RWPE2 (cell line): ENCODE measurements at regions not wholly inside any gene's neighbourhood (a gene's known extent, or its start where the extent isn't known, plus 50 kb on each side); places are given as distances from the start of the nearest gene placed in this dataset.
"Not testable (repeated sequence)": the region's sequence is repeated elsewhere in the genome, so short reads cannot be mapped to it uniquely, and the experiment has no call there.

ENCODE experiments used
- ATAC-seq: fragments of 200-7000 bp; cut with Tn5 transposase; 3 replicates; pipeline ENCODE4 v1.9.1; 2021; ENCODE audit warnings: low read depth
- DNase-seq: peaks from one replicate; pipeline ENCODE4 v3.0.0-alpha.2; 2020; ENCODE audit warnings: low spot score
- H3K27ac ChIP-seq: fragments of 450-650 bp; 2 replicates; pipeline ENCODE4 v1.5.1; 2017; ENCODE audit warnings: mild to moderate bottlenecking; ENCODE audit not compliant: poor library complexity, severe bottlenecking
- H3K27me3 ChIP-seq: fragments of 250-450 bp; sonication (Bioruptor Pico); 2 replicates; pipeline ENCODE4 v1.5.1; 2021; ENCODE audit warnings: mild to moderate bottlenecking, moderate library complexity; ENCODE audit not compliant: insufficient read depth, poor library complexity, severe bottlenecking
- H3K36me3 ChIP-seq: fragments of 250-450 bp; sonication (Bioruptor Pico); 2 replicates; pipeline ENCODE4 v1.5.1; 2020; ENCODE audit warnings: low read depth, mild to moderate bottlenecking, moderate library complexity
- H3K4me1 ChIP-seq: fragments of 250-450 bp; sonication (Bioruptor Pico); 2 replicates; pipeline ENCODE4 v1.5.1; 2021; ENCODE audit warnings: mild to moderate bottlenecking, moderate library complexity; ENCODE audit not compliant: insufficient read depth, poor library complexity, severe bottlenecking
- H3K4me3 ChIP-seq: fragments of 250-450 bp; sonication (Bioruptor Pico); 2 replicates; pipeline ENCODE4 v1.5.1; 2021; ENCODE audit warnings: mild to moderate bottlenecking, moderate library complexity; ENCODE audit not compliant: severe bottlenecking
- H3K9me3 ChIP-seq: fragments of 250-450 bp; sonication (Bioruptor Pico); 2 replicates; pipeline ENCODE4 v1.5.1; 2021; ENCODE audit warnings: mild to moderate bottlenecking, moderate library complexity; ENCODE audit not compliant: severe bottlenecking
- TF ChIP-seq, protein P1 (sequence below): fragments of 450-650 bp; IDR thresholded peaks from one replicate; pipeline ENCODE4 v1.5.1; 2017; ENCODE audit warnings: mild to moderate bottlenecking, moderate library complexity; ENCODE audit not compliant: poor library complexity, severe bottlenecking

DNA sequence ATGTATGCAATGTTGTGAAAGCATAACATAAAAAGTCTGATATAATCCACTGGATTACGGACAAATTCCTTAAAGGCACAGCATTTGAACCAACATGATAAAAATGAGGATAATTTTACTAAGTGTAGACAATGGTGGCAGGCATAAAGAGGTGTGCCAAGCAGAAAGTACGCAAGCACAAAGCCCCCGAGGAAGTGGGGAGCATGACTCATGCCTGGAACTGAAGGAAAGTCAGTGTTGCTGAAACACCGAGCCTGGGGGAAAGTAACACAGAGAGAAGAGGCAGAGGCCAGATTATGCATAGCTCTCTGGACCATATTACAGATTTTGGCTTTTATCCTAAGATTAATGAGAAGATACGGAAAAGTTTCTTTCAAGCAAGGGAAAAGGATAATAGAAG, 490.0 kb upstream of the PHF14 start:
- Histone ChIP-seq H3K27ac (no peak overlapping the region), H3K4me3 (no peak overlapping the region), H3K36me3 (no peaks in the 10 kb centered on the region), H3K9me3 (no peaks in the 10 kb centered on the region), H3K4me1 (no peaks in the 10 kb centered on the region), H3K27me3 (no peaks in the 10 kb centered on the region)
- ATAC-seq, result peak; percentile 87
- TF ChIP-seq, protein P1, sequence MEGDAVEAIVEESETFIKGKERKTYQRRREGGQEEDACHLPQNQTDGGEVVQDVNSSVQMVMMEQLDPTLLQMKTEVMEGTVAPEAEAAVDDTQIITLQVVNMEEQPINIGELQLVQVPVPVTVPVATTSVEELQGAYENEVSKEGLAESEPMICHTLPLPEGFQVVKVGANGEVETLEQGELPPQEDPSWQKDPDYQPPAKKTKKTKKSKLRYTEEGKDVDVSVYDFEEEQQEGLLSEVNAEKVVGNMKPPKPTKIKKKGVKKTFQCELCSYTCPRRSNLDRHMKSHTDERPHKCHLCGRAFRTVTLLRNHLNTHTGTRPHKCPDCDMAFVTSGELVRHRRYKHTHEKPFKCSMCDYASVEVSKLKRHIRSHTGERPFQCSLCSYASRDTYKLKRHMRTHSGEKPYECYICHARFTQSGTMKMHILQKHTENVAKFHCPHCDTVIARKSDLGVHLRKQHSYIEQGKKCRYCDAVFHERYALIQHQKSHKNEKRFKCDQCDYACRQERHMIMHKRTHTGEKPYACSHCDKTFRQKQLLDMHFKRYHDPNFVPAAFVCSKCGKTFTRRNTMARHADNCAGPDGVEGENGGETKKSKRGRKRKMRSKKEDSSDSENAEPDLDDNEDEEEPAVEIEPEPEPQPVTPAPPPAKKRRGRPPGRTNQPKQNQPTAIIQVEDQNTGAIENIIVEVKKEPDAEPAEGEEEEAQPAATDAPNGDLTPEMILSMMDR, result no peak
- DNase-seq, result no peak

DNA sequence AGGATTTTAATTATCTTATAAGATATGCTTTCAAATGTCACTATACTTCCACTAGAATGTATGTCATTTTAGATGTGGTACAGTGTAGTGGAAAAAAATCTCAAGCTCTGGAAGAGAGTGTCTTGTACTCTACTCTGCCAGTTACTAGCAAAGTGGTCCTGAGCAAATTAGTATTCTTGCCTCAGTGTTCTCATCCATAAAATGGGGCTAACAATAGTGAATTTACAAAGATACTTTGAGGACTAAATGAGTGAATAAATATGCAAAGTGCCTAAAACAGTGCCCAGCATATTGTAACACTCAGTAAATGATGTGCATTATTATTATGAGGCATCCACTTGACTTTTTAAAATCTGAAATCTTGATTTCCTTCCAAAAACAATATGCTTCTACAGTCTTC, 488.9 kb upstream of the PHF14 start:
- no peak overlapping the region for H3K27ac ChIP-seq
- no peaks in the 10 kb centered on the region for H3K27me3 ChIP-seq
- H3K9me3 ChIP-seq, result no peaks in the 10 kb centered on the region
- DNase-seq, result no peak
- H3K36me3 ChIP-seq, result no peaks in the 10 kb centered on the region
- no peaks in the 10 kb centered on the region for H3K4me1 ChIP-seq
- ATAC-seq, result no peak
- TF ChIP-seq, protein P1, result no peak
- no peak overlapping the region for H3K4me3 ChIP-seq

DNA sequence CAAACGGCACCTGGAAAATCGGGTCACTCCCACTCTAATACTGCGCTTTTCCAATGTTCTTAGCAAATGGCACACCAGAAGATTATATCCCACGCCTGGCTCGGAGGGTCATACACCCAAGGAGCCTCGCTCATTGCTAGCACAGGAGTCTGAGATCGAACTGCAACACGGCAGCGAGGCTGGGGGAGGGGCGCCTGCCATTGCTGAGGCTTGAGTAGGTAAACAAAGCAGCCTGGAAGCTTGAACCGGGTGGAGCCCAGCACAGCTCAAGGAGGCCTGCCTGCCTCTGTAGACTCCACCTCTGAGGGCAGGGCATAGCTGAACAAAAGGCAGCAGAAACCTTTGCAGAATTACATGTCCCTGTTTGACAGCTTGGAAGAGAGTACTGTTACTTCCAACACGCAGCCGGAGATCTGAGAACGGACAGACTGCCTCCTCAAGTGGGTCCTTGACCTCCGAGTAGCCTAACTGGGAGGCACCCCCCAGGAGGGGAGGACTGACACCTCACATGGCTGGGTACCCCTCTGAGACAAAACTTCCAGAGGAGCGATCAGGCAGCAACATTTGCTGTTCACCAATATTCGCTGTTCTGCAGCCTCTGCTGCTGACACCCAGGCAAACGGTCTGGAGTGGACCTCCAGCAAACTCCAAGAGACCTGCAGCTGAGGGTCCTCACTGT, 472.3 kb upstream of the PHF14 start:
- H3K4me1 ChIP-seq, H3K27me3 ChIP-seq, H3K36me3 ChIP-seq, H3K4me3 ChIP-seq, H3K9me3 ChIP-seq, DNase-seq, ATAC-seq, H3K27ac ChIP-seq: not testable (repeated sequence)

DNA sequence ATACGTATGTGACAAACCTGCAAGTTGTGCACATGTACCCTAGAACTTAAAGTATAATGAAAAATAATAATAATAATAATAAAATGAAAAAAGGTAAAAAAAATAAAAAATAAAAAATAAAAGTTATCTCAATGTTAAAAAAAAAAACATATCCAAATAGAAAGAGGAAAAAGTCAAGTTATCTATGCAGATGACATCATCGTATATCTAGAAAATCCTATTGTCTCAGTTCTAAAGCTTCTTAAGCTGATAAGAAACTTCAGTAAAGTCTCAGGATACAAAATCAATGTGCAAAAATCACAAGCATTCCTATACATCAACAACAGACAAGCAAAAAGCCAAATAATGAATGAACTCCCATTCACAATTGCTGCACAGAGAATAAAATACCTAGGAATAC, 466.6 kb upstream of the PHF14 start:
- H3K4me1 ChIP-seq, result no peaks in the 10 kb centered on the region
- ATAC-seq (no peak), DNase-seq (no peak)
- no peak overlapping the region for H3K27ac ChIP-seq
- H3K9me3 ChIP-seq, result no peaks in the 10 kb centered on the region
- peaks cover 3% of the 10 kb centered on the region for H3K27me3 ChIP-seq
- TF ChIP-seq, protein P1, result no peak
- no peaks in the 10 kb centered on the region for H3K36me3 ChIP-seq
- H3K4me3 ChIP-seq, result no peak overlapping the region

DNA sequence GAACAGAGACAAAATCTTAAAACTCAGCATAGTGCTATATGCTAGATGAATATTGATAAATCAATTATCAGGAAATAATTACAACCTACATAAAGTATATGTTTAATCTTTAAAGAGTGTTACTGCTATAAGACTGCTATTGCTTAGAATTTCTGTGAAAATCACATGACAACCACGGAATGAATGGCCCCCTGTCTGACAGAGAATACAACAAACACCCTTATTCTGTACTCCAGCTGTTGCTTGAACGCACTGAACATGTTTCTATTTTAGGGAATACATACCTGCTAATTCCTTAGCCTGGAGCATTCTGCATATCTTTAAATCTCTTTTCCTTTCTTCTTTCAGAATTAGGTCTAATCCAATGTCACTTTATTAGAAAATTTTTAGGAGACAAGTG, 452.4 kb upstream of the PHF14 start:
- Histone ChIP-seq H3K9me3 (no peaks in the 10 kb centered on the region), H3K27ac (no peak overlapping the region), H3K4me3 (no peak overlapping the region), H3K36me3 (no peaks in the 10 kb centered on the region), H3K4me1 (no peaks in the 10 kb centered on the region), H3K27me3 (no peaks in the 10 kb centered on the region)
- ATAC-seq (no peak), DNase-seq (no peak)
- TF ChIP-seq, protein P1, result no peak

DNA sequence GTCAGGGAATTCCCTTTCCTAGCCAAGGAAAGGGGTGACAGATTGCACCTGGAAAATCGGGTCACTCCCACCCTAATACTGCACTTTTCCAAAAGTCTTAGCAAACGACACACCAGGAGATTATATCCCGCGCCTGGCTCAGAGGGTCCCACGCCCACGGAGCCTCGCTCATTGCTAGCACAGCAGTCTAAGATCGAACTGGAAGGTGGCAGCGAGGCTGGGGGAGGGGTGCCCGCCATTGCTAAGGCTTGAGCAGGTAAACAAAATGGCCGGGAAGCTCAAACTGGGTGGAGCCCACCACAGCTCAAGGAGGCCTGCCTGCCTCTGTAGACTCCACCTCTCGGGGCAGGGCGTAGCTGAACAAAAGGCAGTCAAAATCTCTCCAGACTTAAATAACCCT, 440.2 kb upstream of the PHF14 start:
- H3K27me3 ChIP-seq, ATAC-seq, DNase-seq, H3K36me3 ChIP-seq, H3K9me3 ChIP-seq, H3K4me1 ChIP-seq, H3K4me3 ChIP-seq, H3K27ac ChIP-seq: not testable (repeated sequence)
